HL-60 (cell line): ENCODE measurements at regions not wholly inside any gene's neighbourhood (a gene's known extent, or its start where the extent isn't known, plus 50 kb on each side); places are given as distances from the start of the nearest gene placed in this dataset.
"Not testable (repeated sequence)": the region's sequence is repeated elsewhere in the genome, so short reads cannot be mapped to it uniquely, and the experiment has no call there.

Experiments used
- DNase-seq, 2 experiments: peaks; one replicate each; pipeline ENCODE4 v3.0.0-alpha.2; 2010 to 2020; ENCODE audit warnings: low read depth in 1 of 2, low spot score in 1 of 2
- H3K27ac ChIP-seq: fragments of 250-450 bp; sonication (Bioruptor Pico); replicated peaks from 2 replicates; pipeline ENCODE4 v1.5.1; 2020; ENCODE audit warnings: mild to moderate bottlenecking, moderate library complexity
- H3K27me3 ChIP-seq: fragments of 250-450 bp; sonication (Bioruptor Pico); 2 replicates; pipeline ENCODE4 v1.5.1; 2021; ENCODE audit warnings: mild to moderate bottlenecking, moderate library complexity; ENCODE audit not compliant: insufficient read depth, poor library complexity, severe bottlenecking
- H3K4me3 ChIP-seq: replicated peaks from 2 replicates; pipeline ENCODE4 v1.5.1; 2011; ENCODE audit warnings: mild to moderate bottlenecking, control low read depth, low read length; ENCODE audit not compliant: insufficient read depth
- GABPA ChIP-seq: IDR thresholded peaks from 2 replicates; pipeline ENCODE4 v1.6.1; 2012; ENCODE audit warnings: low read depth
- POLR2AphosphoS5 ChIP-seq: IDR thresholded peaks from 2 replicates; pipeline ENCODE4 v1.6.1; 2012; ENCODE audit warnings: low read depth
- SPI1 ChIP-seq: IDR thresholded peaks from 2 replicates; pipeline ENCODE4 v1.6.1; 2012; ENCODE audit warnings: low read depth, mild to moderate bottlenecking, borderline replicate concordance
- TF ChIP-seq, protein P1 (sequence below): IDR thresholded peaks from 2 replicates; pipeline ENCODE4 v1.6.1; 2012; ENCODE audit warnings: low read depth; ENCODE audit not compliant: insufficient replicate concordance
- TF ChIP-seq, protein P2 (sequence below): IDR thresholded peaks from one replicate; pipeline ENCODE4 v1.5.1; 2011; ENCODE audit warnings: low read length, control low read depth, inconsistent platforms; ENCODE audit not compliant: insufficient read depth

DNA sequence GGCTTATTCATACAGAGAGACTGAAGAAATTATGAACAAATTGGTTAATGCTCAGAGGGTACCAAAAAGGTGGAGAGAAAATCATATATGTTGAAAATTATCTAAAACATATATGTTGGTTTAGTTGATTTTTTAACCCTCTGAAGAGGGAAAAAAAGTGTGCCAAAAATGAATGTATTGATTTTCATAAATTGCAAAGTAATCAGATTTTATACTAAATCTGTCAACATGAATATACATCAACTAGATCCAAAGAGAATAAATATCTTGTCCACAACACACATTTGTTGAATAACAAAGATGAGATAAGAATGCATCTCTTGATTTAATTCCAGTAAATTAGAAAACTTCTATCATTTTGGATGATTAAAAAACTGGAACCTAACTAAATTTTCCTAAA, 125.3 kb upstream of the TACR3 start:
- no peak for DNase-seq
- Histone ChIP-seq H3K4me3 (no peak overlapping the region), H3K27me3 (no peaks in the 10 kb centered on the region), H3K27ac (no peak overlapping the region)
- TF ChIP-seq POLR2AphosphoS5 (no peak), GABPA (no peak), SPI1 (no peak)
- TF ChIP-seq, protein P1, sequence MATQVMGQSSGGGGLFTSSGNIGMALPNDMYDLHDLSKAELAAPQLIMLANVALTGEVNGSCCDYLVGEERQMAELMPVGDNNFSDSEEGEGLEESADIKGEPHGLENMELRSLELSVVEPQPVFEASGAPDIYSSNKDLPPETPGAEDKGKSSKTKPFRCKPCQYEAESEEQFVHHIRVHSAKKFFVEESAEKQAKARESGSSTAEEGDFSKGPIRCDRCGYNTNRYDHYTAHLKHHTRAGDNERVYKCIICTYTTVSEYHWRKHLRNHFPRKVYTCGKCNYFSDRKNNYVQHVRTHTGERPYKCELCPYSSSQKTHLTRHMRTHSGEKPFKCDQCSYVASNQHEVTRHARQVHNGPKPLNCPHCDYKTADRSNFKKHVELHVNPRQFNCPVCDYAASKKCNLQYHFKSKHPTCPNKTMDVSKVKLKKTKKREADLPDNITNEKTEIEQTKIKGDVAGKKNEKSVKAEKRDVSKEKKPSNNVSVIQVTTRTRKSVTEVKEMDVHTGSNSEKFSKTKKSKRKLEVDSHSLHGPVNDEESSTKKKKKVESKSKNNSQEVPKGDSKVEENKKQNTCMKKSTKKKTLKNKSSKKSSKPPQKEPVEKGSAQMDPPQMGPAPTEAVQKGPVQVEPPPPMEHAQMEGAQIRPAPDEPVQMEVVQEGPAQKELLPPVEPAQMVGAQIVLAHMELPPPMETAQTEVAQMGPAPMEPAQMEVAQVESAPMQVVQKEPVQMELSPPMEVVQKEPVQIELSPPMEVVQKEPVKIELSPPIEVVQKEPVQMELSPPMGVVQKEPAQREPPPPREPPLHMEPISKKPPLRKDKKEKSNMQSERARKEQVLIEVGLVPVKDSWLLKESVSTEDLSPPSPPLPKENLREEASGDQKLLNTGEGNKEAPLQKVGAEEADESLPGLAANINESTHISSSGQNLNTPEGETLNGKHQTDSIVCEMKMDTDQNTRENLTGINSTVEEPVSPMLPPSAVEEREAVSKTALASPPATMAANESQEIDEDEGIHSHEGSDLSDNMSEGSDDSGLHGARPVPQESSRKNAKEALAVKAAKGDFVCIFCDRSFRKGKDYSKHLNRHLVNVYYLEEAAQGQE, result no peak
- TF ChIP-seq, protein P2, sequence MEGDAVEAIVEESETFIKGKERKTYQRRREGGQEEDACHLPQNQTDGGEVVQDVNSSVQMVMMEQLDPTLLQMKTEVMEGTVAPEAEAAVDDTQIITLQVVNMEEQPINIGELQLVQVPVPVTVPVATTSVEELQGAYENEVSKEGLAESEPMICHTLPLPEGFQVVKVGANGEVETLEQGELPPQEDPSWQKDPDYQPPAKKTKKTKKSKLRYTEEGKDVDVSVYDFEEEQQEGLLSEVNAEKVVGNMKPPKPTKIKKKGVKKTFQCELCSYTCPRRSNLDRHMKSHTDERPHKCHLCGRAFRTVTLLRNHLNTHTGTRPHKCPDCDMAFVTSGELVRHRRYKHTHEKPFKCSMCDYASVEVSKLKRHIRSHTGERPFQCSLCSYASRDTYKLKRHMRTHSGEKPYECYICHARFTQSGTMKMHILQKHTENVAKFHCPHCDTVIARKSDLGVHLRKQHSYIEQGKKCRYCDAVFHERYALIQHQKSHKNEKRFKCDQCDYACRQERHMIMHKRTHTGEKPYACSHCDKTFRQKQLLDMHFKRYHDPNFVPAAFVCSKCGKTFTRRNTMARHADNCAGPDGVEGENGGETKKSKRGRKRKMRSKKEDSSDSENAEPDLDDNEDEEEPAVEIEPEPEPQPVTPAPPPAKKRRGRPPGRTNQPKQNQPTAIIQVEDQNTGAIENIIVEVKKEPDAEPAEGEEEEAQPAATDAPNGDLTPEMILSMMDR, result no peak

DNA sequence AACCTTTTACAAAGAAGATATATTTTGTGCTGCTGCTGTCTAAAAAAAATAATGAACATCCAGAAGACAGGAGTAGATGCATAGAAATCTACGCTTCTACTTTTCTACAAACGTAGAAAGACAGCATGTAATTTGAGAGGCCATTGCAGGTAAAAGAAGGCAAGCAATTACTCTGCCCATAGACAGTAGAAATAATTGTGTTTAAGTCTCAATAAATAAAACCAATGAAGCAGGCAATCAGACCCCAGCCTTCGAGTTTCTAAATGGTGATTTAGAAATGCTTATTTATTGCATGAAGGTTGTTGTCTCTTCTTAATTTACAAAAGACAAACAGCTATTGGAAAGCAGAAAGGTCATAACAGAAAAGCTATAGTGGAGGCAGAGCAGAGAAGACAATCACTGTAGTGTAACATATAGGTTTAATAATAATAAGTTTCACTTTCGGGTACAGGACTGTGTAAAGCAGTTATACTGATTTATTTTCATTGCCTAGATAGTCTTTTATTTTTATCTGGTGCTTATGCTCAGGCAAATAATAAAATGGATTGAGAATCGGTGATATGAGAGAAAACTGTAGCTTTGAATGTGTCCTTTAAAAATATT, 123.0 kb upstream of the TACR3 start:
- DNase-seq, result no peak
- H3K27me3 ChIP-seq, result no peaks in the 10 kb centered on the region
- TF ChIP-seq, protein P2, result no peak
- TF ChIP-seq GABPA (no peak), SPI1 (no peak), POLR2AphosphoS5 (no peak)
- TF ChIP-seq, protein P1, result no peak
- no peak overlapping the region for H3K4me3 ChIP-seq
- no peak overlapping the region for H3K27ac ChIP-seq

DNA sequence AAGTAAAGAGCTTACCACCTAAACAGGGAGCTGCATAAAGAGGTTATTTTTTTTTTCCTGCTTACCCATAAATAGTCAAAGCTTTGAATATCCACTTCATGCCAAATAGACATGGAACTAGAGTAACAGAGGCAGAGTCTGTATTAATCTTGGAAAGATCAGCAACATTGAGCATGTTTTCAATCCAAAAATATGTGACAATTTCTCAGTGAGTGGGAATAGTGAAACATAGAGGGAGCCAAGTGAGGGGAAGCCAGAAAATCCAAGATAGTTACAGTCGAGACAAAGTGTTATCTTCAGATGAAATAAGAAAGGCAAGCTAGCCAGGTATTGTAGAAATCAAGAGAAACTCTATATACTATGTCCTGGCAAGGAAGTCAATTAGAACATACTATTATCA, 122.3 kb upstream of the TACR3 start:
- no peak for DNase-seq
- H3K4me3 ChIP-seq, result no peak overlapping the region

DNA sequence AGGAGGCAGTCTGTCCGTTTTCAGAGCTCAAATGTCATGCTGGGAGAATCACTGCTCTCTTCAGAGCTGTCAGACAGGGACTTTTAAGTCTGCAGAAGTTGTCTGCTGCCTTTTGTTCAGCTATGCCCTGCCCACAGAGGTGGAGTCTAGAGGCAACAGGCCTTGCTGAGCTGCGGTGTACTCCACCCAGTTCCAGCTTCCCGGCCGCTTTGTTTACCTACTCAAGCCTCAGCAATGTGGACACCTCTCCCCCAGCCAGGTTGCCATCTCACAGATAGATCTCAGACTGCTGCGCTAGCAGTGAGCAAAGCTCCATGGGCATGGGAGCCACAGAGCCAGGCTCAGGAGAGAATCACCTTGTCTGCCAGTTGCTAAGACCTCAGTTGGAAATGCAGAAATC, 90.5 kb upstream of the TACR3 start:
- H3K27ac ChIP-seq, H3K4me3 ChIP-seq, H3K27me3 ChIP-seq, DNase-seq: not testable (repeated sequence)

More for the DNA sequence above, 122.3 kb upstream of the TACR3 start:
- no peak overlapping the region for H3K27ac ChIP-seq
- H3K27me3 ChIP-seq, result no peaks in the 10 kb centered on the region
- TF ChIP-seq, protein P1, result no peak
- no peak for TF ChIP-seq SPI1
